C4-2B (cell line): ENCODE measurements at regions not wholly inside any gene's neighbourhood (a gene's known extent, or its start where the extent isn't known, plus 50 kb on each side); places are given as distances from the start of the nearest gene placed in this dataset.
"Not testable (repeated sequence)": the region's sequence is repeated elsewhere in the genome, so short reads cannot be mapped to it uniquely, and the experiment has no call there.

Experiments
- H3K27ac ChIP-seq: fragments of 450-650 bp; 2 replicates; pipeline ENCODE4 v1.5.1; 2017
- ZFX ChIP-seq: fragments of 450-650 bp; IDR thresholded peaks from 2 replicates; pipeline ENCODE4 v1.6.1; 2017
- TF ChIP-seq, protein P1 (sequence below): fragments of 450-650 bp; conservative IDR thresholded peaks from 2 replicates; pipeline ENCODE4 v1.5.1; 2017; ENCODE audit warnings: mild to moderate bottlenecking

DNA sequence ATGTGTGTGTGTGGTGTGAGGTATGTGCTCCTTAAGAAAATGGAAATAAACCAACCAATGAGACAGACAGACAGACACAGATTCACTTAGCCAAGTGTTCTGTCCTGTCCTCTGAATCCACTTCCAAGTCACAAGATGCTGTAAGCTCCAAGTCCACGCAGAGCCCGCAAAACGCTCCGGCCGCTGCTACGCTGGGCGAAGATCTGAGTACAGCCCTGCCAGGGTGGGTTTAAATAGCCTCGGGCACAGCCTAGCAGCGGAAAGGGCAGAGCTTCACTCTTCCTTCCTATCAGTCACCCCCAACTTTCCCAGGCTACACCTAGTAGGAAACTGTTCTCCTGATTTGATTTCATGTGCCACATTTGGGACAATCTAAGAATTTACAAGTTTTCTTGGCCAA, 121.2 kb upstream of the ANKRD30BL start:
- TF ChIP-seq, protein P1, sequence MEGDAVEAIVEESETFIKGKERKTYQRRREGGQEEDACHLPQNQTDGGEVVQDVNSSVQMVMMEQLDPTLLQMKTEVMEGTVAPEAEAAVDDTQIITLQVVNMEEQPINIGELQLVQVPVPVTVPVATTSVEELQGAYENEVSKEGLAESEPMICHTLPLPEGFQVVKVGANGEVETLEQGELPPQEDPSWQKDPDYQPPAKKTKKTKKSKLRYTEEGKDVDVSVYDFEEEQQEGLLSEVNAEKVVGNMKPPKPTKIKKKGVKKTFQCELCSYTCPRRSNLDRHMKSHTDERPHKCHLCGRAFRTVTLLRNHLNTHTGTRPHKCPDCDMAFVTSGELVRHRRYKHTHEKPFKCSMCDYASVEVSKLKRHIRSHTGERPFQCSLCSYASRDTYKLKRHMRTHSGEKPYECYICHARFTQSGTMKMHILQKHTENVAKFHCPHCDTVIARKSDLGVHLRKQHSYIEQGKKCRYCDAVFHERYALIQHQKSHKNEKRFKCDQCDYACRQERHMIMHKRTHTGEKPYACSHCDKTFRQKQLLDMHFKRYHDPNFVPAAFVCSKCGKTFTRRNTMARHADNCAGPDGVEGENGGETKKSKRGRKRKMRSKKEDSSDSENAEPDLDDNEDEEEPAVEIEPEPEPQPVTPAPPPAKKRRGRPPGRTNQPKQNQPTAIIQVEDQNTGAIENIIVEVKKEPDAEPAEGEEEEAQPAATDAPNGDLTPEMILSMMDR = no peak
- TF ChIP-seq ZFX = no peak
- H3K27ac ChIP-seq = no peak overlapping the region

- H3K27ac ChIP-seq = not testable (repeated sequence)
Measured at GRCh38 chr2:132286289-132286911, 124.6 kb upstream of the ANKRD30BL start.

DNA sequence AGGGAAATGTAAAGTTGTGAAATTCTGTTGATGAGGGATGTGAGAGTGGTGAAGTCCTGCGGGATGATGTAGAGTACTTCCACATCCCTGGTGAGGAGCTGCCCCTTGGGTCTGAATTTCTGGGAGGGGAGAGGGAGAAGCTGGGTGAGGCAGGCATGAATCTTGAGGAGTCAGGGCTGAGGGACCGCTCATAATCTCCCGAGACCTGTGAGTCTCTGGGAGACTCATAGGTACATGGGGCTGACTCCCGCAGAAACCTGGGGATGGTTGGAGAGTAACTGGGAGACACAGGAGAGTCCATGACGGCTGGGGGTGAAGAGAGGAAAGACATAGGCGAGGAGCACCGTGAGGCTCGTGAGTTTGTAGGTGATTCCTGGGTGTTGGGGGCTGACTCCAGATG, 126.2 kb upstream of the ANKRD30BL start:
- not testable (repeated sequence) for H3K27ac ChIP-seq

DNA sequence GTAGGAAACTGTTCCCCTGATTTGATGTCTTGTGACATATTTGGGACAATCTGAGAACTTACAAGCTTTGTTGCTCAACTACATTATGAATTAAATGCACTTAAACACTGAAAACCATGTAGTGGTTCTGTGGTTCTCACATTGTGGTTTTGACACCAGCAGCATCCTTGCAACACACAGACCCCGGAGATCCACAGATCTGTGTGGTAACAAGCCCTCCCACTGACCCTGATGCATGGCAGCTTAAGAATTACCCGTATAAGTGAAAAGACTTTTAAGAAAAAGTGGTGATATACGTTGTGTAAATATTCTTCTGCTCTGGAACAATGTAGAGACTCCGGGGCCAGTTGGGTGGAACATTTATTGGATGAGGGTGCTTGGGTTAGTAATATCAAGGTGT, 127.4 kb upstream of the ANKRD30BL start:
- not testable (repeated sequence) for H3K27ac ChIP-seq

- not testable (repeated sequence) for H3K27ac ChIP-seq
Measured at GRCh38 chr2:132289812-132290211, 126.8 kb upstream of the GPR39 start.

GRCh38 chr2:132300592-132301378, 115.8 kb upstream of the GPR39 start:
- H3K27ac ChIP-seq = not testable (repeated sequence)

DNA sequence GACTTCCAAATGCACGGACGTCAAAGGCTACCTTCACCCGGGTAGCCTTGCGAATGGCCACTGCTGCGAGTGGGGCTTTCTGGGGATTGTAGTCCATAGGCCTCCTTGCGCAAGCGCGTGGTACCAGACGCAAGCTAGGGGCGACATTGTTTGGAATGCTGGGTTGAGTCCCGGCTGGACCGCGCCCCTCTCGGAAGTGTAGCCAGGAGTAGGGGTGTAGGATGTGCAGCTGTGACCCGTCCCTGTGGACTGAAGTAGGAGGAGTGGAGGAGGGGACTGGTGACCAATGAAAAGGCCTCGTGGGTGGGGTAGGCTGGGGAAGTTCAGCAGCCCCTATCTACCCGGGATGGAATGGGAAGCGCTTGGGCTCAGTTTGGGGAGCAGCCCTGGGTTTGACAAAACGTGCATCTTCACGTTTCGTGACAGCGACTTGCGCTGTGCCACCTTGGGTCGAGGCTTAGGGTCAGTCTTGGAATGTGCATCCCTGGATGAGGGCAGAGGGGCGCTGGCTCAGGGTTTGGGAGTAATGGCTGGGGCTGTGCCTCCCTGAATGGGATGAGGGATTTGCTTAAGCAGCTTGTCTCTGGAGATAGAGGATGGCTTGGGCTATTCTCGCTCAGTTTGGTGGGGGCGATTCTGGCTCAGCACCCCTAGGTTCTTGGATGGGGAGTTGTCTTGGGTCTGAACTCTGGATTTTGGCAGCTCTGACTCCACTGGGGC, 111.8 kb upstream of the GPR39 start:
- H3K27ac ChIP-seq = not testable (repeated sequence)

- H3K27ac ChIP-seq = not testable (repeated sequence)
Measured at GRCh38 chr2:132307613-132308198, 108.9 kb upstream of the GPR39 start.

- H3K27ac ChIP-seq = not testable (repeated sequence)
Measured at GRCh38 chr2:132309203-132309602, 107.4 kb upstream of the GPR39 start.

- H3K27ac ChIP-seq = not testable (repeated sequence)
Measured at GRCh38 chr2:132315546-132315945, 101.1 kb upstream of the GPR39 start.

GRCh38 chr2:132317026-132317680, 99.5 kb upstream of the GPR39 start:
- H3K27ac ChIP-seq = not testable (repeated sequence)

GRCh38 chr2:132318481-132318880, 98.1 kb upstream of the GPR39 start:
- not testable (repeated sequence) for H3K27ac ChIP-seq

DNA sequence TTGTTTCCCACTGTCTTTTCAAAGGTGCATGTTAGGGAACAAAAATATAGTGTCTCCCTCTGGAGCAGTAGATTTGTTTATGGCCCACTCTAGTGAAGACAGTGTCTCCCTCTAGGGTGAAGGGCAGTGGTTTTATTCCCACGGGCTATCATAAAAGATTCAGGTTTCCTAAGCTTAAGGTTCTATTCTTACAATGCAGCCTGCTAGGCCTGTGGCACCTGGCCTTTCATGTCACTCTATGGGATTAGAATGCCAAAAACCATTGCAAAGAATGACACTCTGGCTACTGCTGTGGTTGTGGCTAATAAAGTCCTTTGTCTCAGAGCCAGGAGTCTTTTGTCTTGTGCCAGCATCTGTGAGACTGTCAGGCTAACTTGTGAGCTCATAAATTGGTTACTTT, 92.6 kb upstream of the GPR39 start:
- H3K27ac ChIP-seq = not testable (repeated sequence)

GRCh38 chr2:132332345-132333033, 84.1 kb upstream of the GPR39 start:
- not testable (repeated sequence) for H3K27ac ChIP-seq

DNA sequence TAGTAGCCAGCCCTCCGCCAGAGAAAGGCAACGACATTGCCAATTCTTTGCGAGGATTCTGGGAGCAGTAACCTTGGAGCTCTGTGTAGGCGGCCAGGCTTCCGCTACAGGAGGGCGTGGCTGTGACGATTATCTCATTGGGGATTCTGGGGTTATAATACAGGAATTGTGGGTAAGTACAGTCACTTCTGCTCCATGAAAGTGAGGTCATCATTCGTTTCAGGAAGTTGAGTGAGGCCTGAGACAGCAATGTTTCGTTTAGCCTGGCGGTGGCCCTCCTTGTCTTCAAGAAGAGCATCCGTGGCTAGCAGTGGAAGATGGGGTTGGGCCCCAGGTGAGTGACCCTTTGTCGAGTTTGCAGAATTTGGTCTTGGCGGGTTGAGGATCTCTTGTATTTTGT, 79.5 kb upstream of the GPR39 start:
- H3K27ac ChIP-seq = not testable (repeated sequence)

DNA sequence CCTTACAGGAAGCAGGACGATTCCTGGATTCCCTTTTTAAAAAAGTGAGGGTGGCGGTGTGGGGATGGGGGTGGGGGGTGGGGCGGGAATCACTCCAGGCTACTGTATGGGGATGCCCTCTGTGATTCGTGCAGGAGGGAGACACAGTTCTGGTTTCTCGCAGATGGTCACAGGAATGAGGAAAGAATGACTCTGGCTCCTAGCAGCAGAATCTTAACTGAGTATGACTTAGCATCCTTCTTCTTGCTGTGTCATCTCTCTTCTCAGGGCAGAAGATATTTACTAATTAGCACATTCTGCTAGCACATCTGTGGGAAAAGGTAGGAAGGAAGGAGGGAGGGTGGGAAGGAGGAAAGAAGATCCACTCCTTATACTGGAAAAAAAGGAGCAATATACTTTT, 78.8 kb upstream of the GPR39 start:
- H3K27ac ChIP-seq = not testable (repeated sequence)
